Tibial artery (tissue), 4 donors: ENCODE measurements at regions not wholly inside any gene's neighbourhood (a gene's known extent, or its start where the extent isn't known, plus 50 kb on each side); places are given as distances from the start of the nearest gene placed in this dataset.
"Not testable (repeated sequence)": the region's sequence is repeated elsewhere in the genome, so short reads cannot be mapped to it uniquely, and the experiment has no call there.

Experiments used
- DNase-seq, 2 donors: peaks; one replicate each; pipeline ENCODE4 v3.0.0-alpha.2; 2019
- H3K27ac ChIP-seq, 2 donors: fragments of 200-600 bp; sonication (generic) in 1 of 2; 1 replicate in 1 of 2; 2 replicates in 1 of 2; pipeline ENCODE4 v1.5.1; 2018 to 2019; ENCODE audit warnings: mild to moderate bottlenecking in 1 of 2
- H3K27me3 ChIP-seq, 2 donors: fragments of 200-600 bp; sonication (generic) in 1 of 2; one replicate each; pipeline versions ENCODE4 v1.5.1 to v1.6.0; 2016 to 2019
- H3K36me3 ChIP-seq, 3 donors: fragments of 200-600 bp; sonication (generic) in 2 of 3; one replicate each; pipeline ENCODE4 v1.5.1; 2016 to 2019; ENCODE audit warnings: mild to moderate bottlenecking in 2 of 3
- H3K4me1 ChIP-seq, 4 donors: fragments of 200-600 bp; sonication (generic) in 2 of 4; 1 replicate in 3 of 4; 2 replicates in 1 of 4; pipeline ENCODE4 v1.5.1; 2016 to 2019
- H3K4me3 ChIP-seq, 2 donors: fragments of 200-600 bp; sonication (generic) in 1 of 2; 1 replicate in 1 of 2; 2 replicates in 1 of 2; pipeline ENCODE4 v1.5.1; 2018 to 2019; ENCODE audit warnings: mild to moderate bottlenecking in 2 of 2
- H3K9me3 ChIP-seq, 3 donors: fragments of 200-600 bp; sonication (generic) in 1 of 3; one replicate each; pipeline ENCODE4 v1.5.1; 2016 to 2019
- intact Hi-C: fragments of 100-400 bp; cut with DNase I; formaldehyde crosslinking; loops from one replicate; pipeline ENCODE4 v1.15.0; 2023; ENCODE audit warnings: low total_unique reads
- TF ChIP-seq, protein P1 (sequence below), 2 experiments: fragments of 200-600 bp in 1 of 2; fragments of 450-650 bp in 1 of 2; IDR thresholded peaks; one replicate each; pipeline ENCODE4 v1.5.1; 2017 to 2019; ENCODE audit warnings: antibody characterized with exemption in 2 of 2, mild to moderate bottlenecking in 1 of 2, moderate library complexity in 1 of 2

- no peak for DNase-seq
- TF ChIP-seq, protein P1, sequence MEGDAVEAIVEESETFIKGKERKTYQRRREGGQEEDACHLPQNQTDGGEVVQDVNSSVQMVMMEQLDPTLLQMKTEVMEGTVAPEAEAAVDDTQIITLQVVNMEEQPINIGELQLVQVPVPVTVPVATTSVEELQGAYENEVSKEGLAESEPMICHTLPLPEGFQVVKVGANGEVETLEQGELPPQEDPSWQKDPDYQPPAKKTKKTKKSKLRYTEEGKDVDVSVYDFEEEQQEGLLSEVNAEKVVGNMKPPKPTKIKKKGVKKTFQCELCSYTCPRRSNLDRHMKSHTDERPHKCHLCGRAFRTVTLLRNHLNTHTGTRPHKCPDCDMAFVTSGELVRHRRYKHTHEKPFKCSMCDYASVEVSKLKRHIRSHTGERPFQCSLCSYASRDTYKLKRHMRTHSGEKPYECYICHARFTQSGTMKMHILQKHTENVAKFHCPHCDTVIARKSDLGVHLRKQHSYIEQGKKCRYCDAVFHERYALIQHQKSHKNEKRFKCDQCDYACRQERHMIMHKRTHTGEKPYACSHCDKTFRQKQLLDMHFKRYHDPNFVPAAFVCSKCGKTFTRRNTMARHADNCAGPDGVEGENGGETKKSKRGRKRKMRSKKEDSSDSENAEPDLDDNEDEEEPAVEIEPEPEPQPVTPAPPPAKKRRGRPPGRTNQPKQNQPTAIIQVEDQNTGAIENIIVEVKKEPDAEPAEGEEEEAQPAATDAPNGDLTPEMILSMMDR (IDR thresholded peaks at IDR 0.05) = no peak
- Histone ChIP-seq H3K27ac (no peak overlapping the region), H3K36me3 (no peaks in the 10 kb centered on the region), H3K9me3 (no peaks in the 10 kb centered on the region), H3K4me1 (no peaks in the 10 kb centered on the region), H3K27me3 (peaks cover 0 to 9% of the 10 kb centered on the region in 2 donors), H3K4me3 (no peak overlapping the region)
- intact Hi-C loops = no loop called here
These were observed 290.2 kb upstream of the NCAM1 start for GRCh38 chr11:112670806-112671570.

GRCh38 chr11:112673401-112673800 is 287.8 kb upstream of the NCAM1 start:
- H3K4me1 ChIP-seq, intact Hi-C loops, H3K36me3 ChIP-seq, H3K4me3 ChIP-seq, H3K27ac ChIP-seq, H3K9me3 ChIP-seq, DNase-seq, H3K27me3 ChIP-seq: not testable (repeated sequence)

DNA sequence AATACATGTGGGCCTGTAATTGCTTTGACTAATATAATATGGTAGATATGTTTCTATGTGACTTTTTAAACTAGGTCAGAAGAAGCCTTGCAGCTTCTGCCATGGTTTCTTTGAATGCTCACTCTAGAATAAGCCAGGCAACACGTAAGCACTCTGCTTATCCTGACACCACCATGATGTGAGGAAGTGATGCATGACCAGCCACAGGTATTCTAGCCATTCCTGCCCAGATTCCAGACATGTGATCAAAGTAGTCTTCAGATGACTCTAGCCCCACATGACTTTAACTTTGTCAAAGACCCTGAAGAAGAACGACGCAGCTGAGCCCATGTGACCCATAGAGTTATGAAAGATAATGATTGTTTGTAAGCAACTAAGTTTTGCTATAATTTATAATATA is 276.1 kb upstream of the NCAM1 start:
- intact Hi-C loops = no loop called here
- Histone ChIP-seq H3K36me3 (no peaks in the 10 kb centered on the region), H3K27me3 (no peaks in the 10 kb centered on the region), H3K9me3 (peaks cover 0 to 4% (median 0%) of the 10 kb centered on the region in 3 donors), H3K4me3 (no peak overlapping the region), H3K4me1 (no peaks in the 10 kb centered on the region), H3K27ac (no peak overlapping the region)
- TF ChIP-seq, protein P1 (IDR thresholded peaks at IDR 0.05) = no peak
- DNase-seq = no peak

DNA sequence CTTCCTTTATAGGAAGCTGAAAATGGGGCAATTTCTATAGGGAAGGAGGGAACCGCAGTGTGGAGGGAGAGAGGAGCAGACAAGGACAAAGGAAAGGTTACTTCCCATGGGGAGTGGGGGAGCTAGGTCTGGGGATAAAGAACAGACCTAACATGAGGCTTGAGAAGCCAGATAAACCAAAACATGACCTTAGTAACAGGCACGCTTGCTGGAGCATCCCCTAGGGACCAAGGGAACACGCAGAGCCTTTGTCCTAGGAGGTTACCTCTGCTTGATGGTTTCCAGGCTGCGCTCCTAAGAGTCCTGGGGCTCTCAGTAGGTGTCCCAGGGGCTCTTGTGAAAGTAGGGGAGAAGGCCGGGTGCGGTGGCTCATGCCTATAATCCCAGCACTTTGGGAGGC is 271.4 kb upstream of the NCAM1 start:
- DNase-seq = no peak
- H3K36me3 ChIP-seq = no peaks in the 10 kb centered on the region
- H3K4me1 ChIP-seq = no peaks in the 10 kb centered on the region
- no peak overlapping the region for H3K4me3 ChIP-seq
- H3K27ac ChIP-seq = no peak overlapping the region
- TF ChIP-seq, protein P1 (IDR thresholded peaks at IDR 0.05) = no peak
- no peaks in the 10 kb centered on the region for H3K27me3 ChIP-seq
- intact Hi-C loops = no loop called here
- H3K9me3 ChIP-seq = no peaks in the 10 kb centered on the region

- no peaks in the 10 kb centered on the region for H3K9me3 ChIP-seq
These were observed 267.4 kb upstream of the NCAM1 start for GRCh38 chr11:112693781-112694180.

GRCh38 chr11:112694245-112694644 is 267.0 kb upstream of the NCAM1 start:
- no peak for DNase-seq
- intact Hi-C loops = no loop called here
- Histone ChIP-seq H3K4me1 (no peaks in the 10 kb centered on the region), H3K36me3 (no peaks in the 10 kb centered on the region), H3K27me3 (no peaks in the 10 kb centered on the region), H3K27ac (no peak overlapping the region), H3K4me3 (no peak overlapping the region), H3K9me3 (no peaks in the 10 kb centered on the region)
- TF ChIP-seq, protein P1 (IDR thresholded peaks at IDR 0.05) = no peak

More at GRCh38 chr11:112693781-112694180, 267.4 kb upstream of the NCAM1 start:
- intact Hi-C loops = no loop called here
- Histone ChIP-seq H3K27me3 (no peaks in the 10 kb centered on the region), H3K4me3 (no peak overlapping the region), H3K4me1 (no peaks in the 10 kb centered on the region), H3K36me3 (no peaks in the 10 kb centered on the region), H3K27ac (no peak overlapping the region)
- TF ChIP-seq, protein P1 (IDR thresholded peaks at IDR 0.05) = no peak
- no peak for DNase-seq
